Liver (tissue), 8 donors: ENCODE measurements at regions not wholly inside any gene's neighbourhood (a gene's known extent, or its start where the extent isn't known, plus 50 kb on each side); places are given as distances from the start of the nearest gene placed in this dataset.

Source experiments
- DNase-seq: peaks from one replicate; pipeline ENCODE4 v3.0.0-alpha.2; 2017; ENCODE audit warnings: low spot score
- H3K27ac ChIP-seq, 2 donors: one replicate each; pipeline ENCODE4 v1.7.0; 2013; ENCODE audit warnings: inconsistent platforms in 2 of 2, low read length in 2 of 2, control low read depth in 1 of 2, low read depth in 1 of 2, mild to moderate bottlenecking in 1 of 2
- H3K27me3 ChIP-seq, 4 donors: one replicate each; pipeline versions ENCODE4 v1.6.1 to v1.7.0; 2013; ENCODE audit warnings: low read length in 3 of 4, inconsistent platforms in 1 of 4, mild to moderate bottlenecking in 1 of 4, moderate library complexity in 1 of 4; ENCODE audit not compliant: control insufficient read depth in 4 of 4, insufficient read depth in 4 of 4
- H3K36me3 ChIP-seq, 4 donors: one replicate each; pipeline versions ENCODE4 v1.6.1 to v1.7.0; 2013; ENCODE audit warnings: low read length in 3 of 4, mild to moderate bottlenecking in 3 of 4, low read depth in 1 of 4, moderate library complexity in 1 of 4; ENCODE audit not compliant: control insufficient read depth in 4 of 4, insufficient read depth in 3 of 4
- H3K4me1 ChIP-seq, 4 donors: one replicate each; pipeline versions ENCODE4 v1.6.1 to v1.7.0; 2013; ENCODE audit warnings: low read length in 3 of 4, mild to moderate bottlenecking in 3 of 4, moderate library complexity in 1 of 4; ENCODE audit not compliant: control insufficient read depth in 4 of 4, insufficient read depth in 4 of 4
- H3K4me3 ChIP-seq, 3 donors: one replicate each; pipeline versions ENCODE4 v1.6.1 to v1.7.0; 2013; ENCODE audit warnings: low read length in 3 of 3, control low read depth in 1 of 3, low read depth in 1 of 3, mild to moderate bottlenecking in 1 of 3
- H3K9ac ChIP-seq, 2 donors: one replicate each; pipeline ENCODE4 v1.7.0; 2013; ENCODE audit warnings: low read length in 2 of 2, mild to moderate bottlenecking in 2 of 2, moderate library complexity in 2 of 2, control low read depth in 1 of 2, low read depth in 1 of 2
- H3K9me3 ChIP-seq, 4 donors: one replicate each; pipeline versions ENCODE4 v1.6.1 to v1.7.0; 2013; ENCODE audit warnings: low read length in 3 of 4; ENCODE audit not compliant: control insufficient read depth in 4 of 4
- CTCF ChIP-seq: fragments of 150-350 bp; IDR thresholded peaks from 2 replicates; pipeline ENCODE4 v1.5.1; 2017; ENCODE audit warnings: improper control_type of control experiment, low read depth, low read length; ENCODE audit not compliant: missing input control
- EGR1 ChIP-seq, 2 donors: IDR thresholded peaks; 2 replicates each; pipeline ENCODE4 v1.6.1; 2016 to 2018; ENCODE audit warnings: antibody characterized with exemption in 2 of 2, low read depth in 2 of 2
- FOXA1 ChIP-seq: IDR thresholded peaks from 2 replicates; pipeline ENCODE4 v1.6.1; 2016; ENCODE audit warnings: antibody characterized with exemption
- FOXA2 ChIP-seq: IDR thresholded peaks from 2 replicates; pipeline ENCODE4 v1.6.1; 2016; ENCODE audit warnings: antibody characterized with exemption
- GABPA ChIP-seq, 2 donors: IDR thresholded peaks in 1 of 2; conservative IDR thresholded peaks in 1 of 2; 2 replicates each; pipeline ENCODE4 v1.6.1; 2016; ENCODE audit warnings: antibody characterized with exemption in 2 of 2, mild to moderate bottlenecking in 1 of 2, moderate library complexity in 1 of 2
- HNF4A ChIP-seq, 2 donors: conservative IDR thresholded peaks; 2 replicates each; pipeline ENCODE4 v1.6.1; 2016; ENCODE audit warnings: antibody characterized with exemption in 2 of 2, mild to moderate bottlenecking in 2 of 2
- HNF4G ChIP-seq: IDR thresholded peaks from 2 replicates; pipeline ENCODE4 v1.6.1; 2016; ENCODE audit warnings: antibody characterized with exemption
- JUND ChIP-seq, 2 donors: IDR thresholded peaks; 2 replicates each; pipeline ENCODE4 v1.6.1; 2016; ENCODE audit warnings: antibody characterized with exemption in 2 of 2
- NR2F2 ChIP-seq: IDR thresholded peaks from 2 replicates; pipeline ENCODE4 v1.6.1; 2016; ENCODE audit warnings: antibody characterized with exemption
- RAD21 ChIP-seq, 2 donors: IDR thresholded peaks; 2 replicates each; pipeline ENCODE4 v1.6.1; 2016; ENCODE audit warnings: antibody characterized with exemption in 2 of 2, mild to moderate bottlenecking in 2 of 2
- RXRA ChIP-seq, 2 donors: IDR thresholded peaks; 2 replicates each; pipeline ENCODE4 v1.6.1; 2017 to 2018; ENCODE audit warnings: antibody characterized with exemption in 2 of 2, mild to moderate bottlenecking in 1 of 2
- SP1 ChIP-seq: IDR thresholded peaks from 2 replicates; pipeline ENCODE4 v1.6.1; 2018; ENCODE audit warnings: antibody characterized with exemption, mild to moderate bottlenecking
- TAF1 ChIP-seq: conservative IDR thresholded peaks from 2 replicates; pipeline ENCODE4 v1.6.1; 2016; ENCODE audit warnings: antibody characterized with exemption, mild to moderate bottlenecking
- YY1 ChIP-seq: IDR thresholded peaks from 2 replicates; pipeline ENCODE4 v1.6.1; 2016; ENCODE audit warnings: antibody characterized with exemption, mild to moderate bottlenecking
- WGBS: extraction: QIAGEN DNeasy Blood & Tissue Kit; methylation state at CpG from one replicate; pipeline ENCODE4 v1.1.7; 2013; 5-methylcytosine and 5-hydroxymethylcytosine counted together
- TF ChIP-seq, protein P1 (sequence below): IDR thresholded peaks from 2 replicates; pipeline ENCODE4 v1.6.1; 2016; ENCODE audit warnings: antibody characterized with exemption
- TF ChIP-seq, protein P2 (sequence below): IDR thresholded peaks from 2 replicates; pipeline ENCODE4 v1.6.1; 2016; ENCODE audit warnings: antibody characterized with exemption, mild to moderate bottlenecking
- TF ChIP-seq, protein P3 (sequence below): IDR thresholded peaks from 2 replicates; pipeline ENCODE4 v1.6.1; 2016; ENCODE audit warnings: antibody characterized with exemption
- TF ChIP-seq, protein P4 (sequence below): IDR thresholded peaks from 2 replicates; pipeline ENCODE4 v1.6.1; 2016; ENCODE audit warnings: antibody characterized with exemption
- donor health status: healthy.
- donor health status: healthy.
- donor health status: healthy.
- donor health status: healthy.
- donor health status: healthy.

DNA sequence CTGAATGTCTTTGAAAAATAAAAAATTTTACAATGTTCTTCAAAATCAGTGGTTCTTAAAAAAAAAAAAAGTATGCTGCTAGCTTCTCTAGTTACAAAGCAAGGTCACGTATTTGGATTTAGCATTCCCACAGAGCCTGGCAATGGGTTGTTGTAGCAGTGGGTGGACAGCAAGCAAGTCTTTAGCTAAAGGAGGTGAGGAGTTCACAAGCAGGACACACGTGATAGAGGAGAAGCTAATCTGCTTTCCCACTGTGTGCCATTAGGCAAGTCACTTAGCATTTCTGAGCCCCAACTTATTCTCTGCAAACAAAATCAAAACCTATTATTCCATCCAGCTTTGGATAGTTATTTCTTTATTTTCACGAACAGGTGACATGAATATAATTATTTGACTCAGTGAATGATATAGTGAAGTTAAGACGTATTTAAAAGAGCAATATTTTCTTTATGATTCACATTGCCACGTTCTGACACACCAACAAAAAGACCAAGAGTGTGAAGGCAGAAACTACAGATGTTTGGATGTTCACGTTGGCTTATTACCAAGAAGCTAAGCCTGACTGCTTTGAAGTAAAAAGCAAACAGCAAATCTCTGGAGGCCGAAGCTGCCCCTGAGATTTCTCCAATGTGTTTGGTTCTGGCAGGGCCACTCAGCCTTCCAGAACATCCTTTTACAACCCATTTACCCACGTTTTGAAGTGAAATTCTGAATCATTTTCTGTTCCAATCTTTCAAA is 612.1 kb upstream of the CDH6 start:
- 56% methylated on average over 8 of the region's 8 CpGs for WGBS
- Histone ChIP-seq H3K27ac (no peak overlapping the region), H3K9me3 (no peaks in the 10 kb centered on the region), H3K4me3 (no peak overlapping the region), H3K4me1 (no peaks in the 10 kb centered on the region), H3K27me3 (no peaks in the 10 kb centered on the region), H3K9ac (no peak overlapping the region), H3K36me3 (no peaks in the 10 kb centered on the region)
- DNase-seq, result no peak
- no peak for TF ChIP-seq RAD21 (IDR thresholded peaks at IDR 0.05)

GRCh38 chr5:30574761-30575160 is 618.7 kb upstream of the CDH6 start:
- WGBS, result 53% methylated on average over 1 of the region's 1 CpG
- H3K27me3 ChIP-seq, result no peaks in the 10 kb centered on the region
- H3K4me3 ChIP-seq, result no peak overlapping the region
- H3K4me1 ChIP-seq, result no peaks in the 10 kb centered on the region
- no peak overlapping the region for H3K27ac ChIP-seq
- H3K9me3 ChIP-seq, result no peaks in the 10 kb centered on the region
- no peak for DNase-seq
- TF ChIP-seq, protein P1, sequence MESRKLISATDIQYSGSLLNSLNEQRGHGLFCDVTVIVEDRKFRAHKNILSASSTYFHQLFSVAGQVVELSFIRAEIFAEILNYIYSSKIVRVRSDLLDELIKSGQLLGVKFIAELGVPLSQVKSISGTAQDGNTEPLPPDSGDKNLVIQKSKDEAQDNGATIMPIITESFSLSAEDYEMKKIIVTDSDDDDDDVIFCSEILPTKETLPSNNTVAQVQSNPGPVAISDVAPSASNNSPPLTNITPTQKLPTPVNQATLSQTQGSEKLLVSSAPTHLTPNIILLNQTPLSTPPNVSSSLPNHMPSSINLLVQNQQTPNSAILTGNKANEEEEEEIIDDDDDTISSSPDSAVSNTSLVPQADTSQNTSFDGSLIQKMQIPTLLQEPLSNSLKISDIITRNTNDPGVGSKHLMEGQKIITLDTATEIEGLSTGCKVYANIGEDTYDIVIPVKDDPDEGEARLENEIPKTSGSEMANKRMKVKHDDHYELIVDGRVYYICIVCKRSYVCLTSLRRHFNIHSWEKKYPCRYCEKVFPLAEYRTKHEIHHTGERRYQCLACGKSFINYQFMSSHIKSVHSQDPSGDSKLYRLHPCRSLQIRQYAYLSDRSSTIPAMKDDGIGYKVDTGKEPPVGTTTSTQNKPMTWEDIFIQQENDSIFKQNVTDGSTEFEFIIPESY, result no peak
- TF ChIP-seq YY1 (no peak), HNF4G (no peak), FOXA2 (no peak), NR2F2 (no peak), JUND (IDR thresholded peaks at IDR 0.05) (no peak), SP1 (no peak), HNF4A (conservative IDR thresholded peaks at IDR 0.05) (no peak), EGR1 (IDR thresholded peaks at IDR 0.05; ENCODE audit: low read depth in 2 of 2) (no peak), GABPA (IDR thresholded peaks at IDR 0.05 in 1 of 2, conservative IDR thresholded peaks at IDR 0.05 in 1 of 2) (no peak), RAD21 (IDR thresholded peaks at IDR 0.05) (no peak), RXRA (IDR thresholded peaks at IDR 0.05) (no peak), FOXA1 (no peak), TAF1 (no peak), CTCF (no peak)
- TF ChIP-seq, protein P2, sequence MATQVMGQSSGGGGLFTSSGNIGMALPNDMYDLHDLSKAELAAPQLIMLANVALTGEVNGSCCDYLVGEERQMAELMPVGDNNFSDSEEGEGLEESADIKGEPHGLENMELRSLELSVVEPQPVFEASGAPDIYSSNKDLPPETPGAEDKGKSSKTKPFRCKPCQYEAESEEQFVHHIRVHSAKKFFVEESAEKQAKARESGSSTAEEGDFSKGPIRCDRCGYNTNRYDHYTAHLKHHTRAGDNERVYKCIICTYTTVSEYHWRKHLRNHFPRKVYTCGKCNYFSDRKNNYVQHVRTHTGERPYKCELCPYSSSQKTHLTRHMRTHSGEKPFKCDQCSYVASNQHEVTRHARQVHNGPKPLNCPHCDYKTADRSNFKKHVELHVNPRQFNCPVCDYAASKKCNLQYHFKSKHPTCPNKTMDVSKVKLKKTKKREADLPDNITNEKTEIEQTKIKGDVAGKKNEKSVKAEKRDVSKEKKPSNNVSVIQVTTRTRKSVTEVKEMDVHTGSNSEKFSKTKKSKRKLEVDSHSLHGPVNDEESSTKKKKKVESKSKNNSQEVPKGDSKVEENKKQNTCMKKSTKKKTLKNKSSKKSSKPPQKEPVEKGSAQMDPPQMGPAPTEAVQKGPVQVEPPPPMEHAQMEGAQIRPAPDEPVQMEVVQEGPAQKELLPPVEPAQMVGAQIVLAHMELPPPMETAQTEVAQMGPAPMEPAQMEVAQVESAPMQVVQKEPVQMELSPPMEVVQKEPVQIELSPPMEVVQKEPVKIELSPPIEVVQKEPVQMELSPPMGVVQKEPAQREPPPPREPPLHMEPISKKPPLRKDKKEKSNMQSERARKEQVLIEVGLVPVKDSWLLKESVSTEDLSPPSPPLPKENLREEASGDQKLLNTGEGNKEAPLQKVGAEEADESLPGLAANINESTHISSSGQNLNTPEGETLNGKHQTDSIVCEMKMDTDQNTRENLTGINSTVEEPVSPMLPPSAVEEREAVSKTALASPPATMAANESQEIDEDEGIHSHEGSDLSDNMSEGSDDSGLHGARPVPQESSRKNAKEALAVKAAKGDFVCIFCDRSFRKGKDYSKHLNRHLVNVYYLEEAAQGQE, result no peak
- TF ChIP-seq, protein P3, sequence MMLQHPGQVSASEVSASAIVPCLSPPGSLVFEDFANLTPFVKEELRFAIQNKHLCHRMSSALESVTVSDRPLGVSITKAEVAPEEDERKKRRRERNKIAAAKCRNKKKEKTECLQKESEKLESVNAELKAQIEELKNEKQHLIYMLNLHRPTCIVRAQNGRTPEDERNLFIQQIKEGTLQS, result no peak
- TF ChIP-seq, protein P4, sequence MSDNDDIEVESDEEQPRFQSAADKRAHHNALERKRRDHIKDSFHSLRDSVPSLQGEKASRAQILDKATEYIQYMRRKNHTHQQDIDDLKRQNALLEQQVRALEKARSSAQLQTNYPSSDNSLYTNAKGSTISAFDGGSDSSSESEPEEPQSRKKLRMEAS, result no peak
- no peak overlapping the region for H3K9ac ChIP-seq
- H3K36me3 ChIP-seq, result no peaks in the 10 kb centered on the region
